Colonic mucosa (tissue), 4 donors: ENCODE measurements at regions not wholly inside any gene's neighbourhood (a gene's known extent, or its start where the extent isn't known, plus 50 kb on each side); places are given as distances from the start of the nearest gene placed in this dataset.

Source experiments
- DNase-seq: peaks from one replicate; pipeline ENCODE4 v3.0.0-alpha.2; 2020
- H3K27ac ChIP-seq: fragments of 200-600 bp; one replicate; pipeline ENCODE4 v1.8.0; 2021
- H3K27me3 ChIP-seq: fragments of 200-600 bp; one replicate; pipeline ENCODE4 v1.8.0; 2021
- H3K36me3 ChIP-seq: fragments of 200-600 bp; one replicate; pipeline ENCODE4 v1.8.0; 2021
- H3K4me1 ChIP-seq: fragments of 200-600 bp; one replicate; pipeline ENCODE4 v1.8.0; 2021; ENCODE audit warnings: mild to moderate bottlenecking
- H3K4me3 ChIP-seq: fragments of 200-600 bp; one replicate; pipeline ENCODE4 v1.8.0; 2021
- H3K9ac ChIP-seq, 2 donors: one replicate each; pipeline ENCODE4 v1.7.0; 2013; ENCODE audit warnings: control low read depth in 2 of 2, low read depth in 2 of 2, low read length in 2 of 2
- H3K9me3 ChIP-seq: fragments of 200-600 bp; one replicate; pipeline ENCODE4 v1.8.0; 2021
- intact Hi-C: fragments of 100-400 bp; cut with DNase I; formaldehyde crosslinking; loops from one replicate; pipeline ENCODE4 v1.14.1; 2022
- TF ChIP-seq, protein P1 (sequence below): fragments of 200-600 bp; IDR thresholded peaks from one replicate; pipeline ENCODE4 v1.8.0; 2022; ENCODE audit warnings: antibody characterized with exemption, mild to moderate bottlenecking
- donor health status: healthy.
- donor health status: DM: no; HTN: no; CAD: no.
- donor health status: DM: no; HTN: no; CAD: no.

DNA sequence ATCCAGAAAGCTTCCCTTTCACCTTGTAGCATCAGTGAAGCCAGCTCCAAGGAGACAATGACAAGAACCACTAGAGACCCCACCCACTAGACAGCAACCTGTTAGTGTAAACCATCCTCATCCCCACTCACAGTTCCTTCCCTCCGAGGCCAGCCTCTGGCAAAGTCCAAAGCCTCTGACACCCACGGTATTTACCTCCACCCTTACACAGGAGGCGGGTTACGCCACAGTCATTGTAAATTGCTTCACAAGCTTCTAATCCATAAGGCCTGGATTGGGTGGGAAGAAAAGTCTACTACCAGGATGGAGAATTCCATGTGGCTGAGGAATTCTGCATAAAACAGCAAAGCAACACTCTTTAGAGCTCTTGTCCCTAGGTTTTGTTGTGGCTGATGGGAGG lies 287.4 kb downstream of the BUD13 start:
- no peak overlapping the region for H3K9ac ChIP-seq
- H3K4me3 ChIP-seq: no peak overlapping the region
- intact Hi-C loops: no loop called here
- DNase-seq: no peak
- no peaks in the 10 kb centered on the region for H3K4me1 ChIP-seq
- no peaks in the 10 kb centered on the region for H3K36me3 ChIP-seq
- TF ChIP-seq, protein P1, sequence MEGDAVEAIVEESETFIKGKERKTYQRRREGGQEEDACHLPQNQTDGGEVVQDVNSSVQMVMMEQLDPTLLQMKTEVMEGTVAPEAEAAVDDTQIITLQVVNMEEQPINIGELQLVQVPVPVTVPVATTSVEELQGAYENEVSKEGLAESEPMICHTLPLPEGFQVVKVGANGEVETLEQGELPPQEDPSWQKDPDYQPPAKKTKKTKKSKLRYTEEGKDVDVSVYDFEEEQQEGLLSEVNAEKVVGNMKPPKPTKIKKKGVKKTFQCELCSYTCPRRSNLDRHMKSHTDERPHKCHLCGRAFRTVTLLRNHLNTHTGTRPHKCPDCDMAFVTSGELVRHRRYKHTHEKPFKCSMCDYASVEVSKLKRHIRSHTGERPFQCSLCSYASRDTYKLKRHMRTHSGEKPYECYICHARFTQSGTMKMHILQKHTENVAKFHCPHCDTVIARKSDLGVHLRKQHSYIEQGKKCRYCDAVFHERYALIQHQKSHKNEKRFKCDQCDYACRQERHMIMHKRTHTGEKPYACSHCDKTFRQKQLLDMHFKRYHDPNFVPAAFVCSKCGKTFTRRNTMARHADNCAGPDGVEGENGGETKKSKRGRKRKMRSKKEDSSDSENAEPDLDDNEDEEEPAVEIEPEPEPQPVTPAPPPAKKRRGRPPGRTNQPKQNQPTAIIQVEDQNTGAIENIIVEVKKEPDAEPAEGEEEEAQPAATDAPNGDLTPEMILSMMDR: no peak
- H3K27ac ChIP-seq: no peak overlapping the region
- H3K27me3 ChIP-seq: no peaks in the 10 kb centered on the region
- H3K9me3 ChIP-seq: no peaks in the 10 kb centered on the region

DNA sequence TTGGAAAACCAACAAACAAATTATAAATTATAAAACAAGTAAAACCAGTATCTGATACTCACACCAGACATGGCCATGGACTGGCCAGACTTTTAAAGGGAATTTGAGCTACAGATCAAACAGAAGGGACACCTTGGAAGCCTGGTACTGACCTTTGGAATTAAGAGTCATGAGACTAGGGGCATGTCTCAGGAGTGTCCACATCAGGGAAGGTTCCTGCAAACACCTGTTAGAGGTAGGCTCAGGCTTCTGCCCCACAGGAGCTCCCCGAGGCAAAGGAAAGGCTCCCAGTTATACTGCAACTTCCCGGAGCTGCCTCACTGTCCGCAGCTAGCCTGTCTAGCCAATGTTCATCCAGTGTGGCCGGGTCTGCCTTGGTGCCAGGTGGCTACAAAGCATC lies 290.1 kb downstream of the BUD13 start:
- no peaks in the 10 kb centered on the region for H3K27me3 ChIP-seq
- no peaks in the 10 kb centered on the region for H3K36me3 ChIP-seq
- intact Hi-C loops: no loop called here
- TF ChIP-seq, protein P1: no peak
- no peak overlapping the region for H3K9ac ChIP-seq
- no peaks in the 10 kb centered on the region for H3K9me3 ChIP-seq
- H3K27ac ChIP-seq: no peak overlapping the region
- H3K4me3 ChIP-seq: no peak overlapping the region
- no peak for DNase-seq
- H3K4me1 ChIP-seq: no peaks in the 10 kb centered on the region

DNA sequence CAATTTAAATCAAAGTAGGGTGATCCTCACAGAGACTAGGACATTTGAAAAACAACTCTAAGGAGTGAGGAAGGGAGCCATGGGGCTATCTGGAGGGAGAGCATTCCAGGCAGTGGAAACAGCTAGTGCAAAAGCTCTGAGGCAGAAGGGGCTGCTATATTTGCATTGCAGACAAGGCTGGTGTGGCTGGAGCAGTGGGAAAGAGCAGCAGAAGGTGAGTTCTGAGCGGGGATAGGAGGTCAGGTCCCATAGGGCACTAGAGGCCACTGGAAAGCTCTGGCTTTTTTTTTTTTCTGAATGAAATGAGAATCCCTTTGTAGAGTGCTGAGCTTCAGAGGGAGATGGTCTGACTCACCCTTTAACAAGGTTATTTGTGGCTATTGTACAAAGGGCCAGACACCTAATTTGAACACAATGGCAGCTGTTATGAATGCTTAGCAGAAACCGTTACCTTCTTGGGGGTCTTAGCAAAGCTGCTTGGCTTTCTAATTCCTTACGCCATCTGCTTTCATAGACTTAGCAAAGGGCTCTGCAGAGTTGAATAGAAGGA lies 291.6 kb downstream of the BUD13 start:
- no peak overlapping the region for H3K9ac ChIP-seq
- intact Hi-C loops: no loop called here
- no peak overlapping the region for H3K27ac ChIP-seq
- H3K36me3 ChIP-seq: no peaks in the 10 kb centered on the region
- DNase-seq: no peak
- no peaks in the 10 kb centered on the region for H3K4me1 ChIP-seq
- H3K27me3 ChIP-seq: no peaks in the 10 kb centered on the region
- H3K9me3 ChIP-seq: no peaks in the 10 kb centered on the region
- TF ChIP-seq, protein P1: no peak
- no peak overlapping the region for H3K4me3 ChIP-seq

DNA sequence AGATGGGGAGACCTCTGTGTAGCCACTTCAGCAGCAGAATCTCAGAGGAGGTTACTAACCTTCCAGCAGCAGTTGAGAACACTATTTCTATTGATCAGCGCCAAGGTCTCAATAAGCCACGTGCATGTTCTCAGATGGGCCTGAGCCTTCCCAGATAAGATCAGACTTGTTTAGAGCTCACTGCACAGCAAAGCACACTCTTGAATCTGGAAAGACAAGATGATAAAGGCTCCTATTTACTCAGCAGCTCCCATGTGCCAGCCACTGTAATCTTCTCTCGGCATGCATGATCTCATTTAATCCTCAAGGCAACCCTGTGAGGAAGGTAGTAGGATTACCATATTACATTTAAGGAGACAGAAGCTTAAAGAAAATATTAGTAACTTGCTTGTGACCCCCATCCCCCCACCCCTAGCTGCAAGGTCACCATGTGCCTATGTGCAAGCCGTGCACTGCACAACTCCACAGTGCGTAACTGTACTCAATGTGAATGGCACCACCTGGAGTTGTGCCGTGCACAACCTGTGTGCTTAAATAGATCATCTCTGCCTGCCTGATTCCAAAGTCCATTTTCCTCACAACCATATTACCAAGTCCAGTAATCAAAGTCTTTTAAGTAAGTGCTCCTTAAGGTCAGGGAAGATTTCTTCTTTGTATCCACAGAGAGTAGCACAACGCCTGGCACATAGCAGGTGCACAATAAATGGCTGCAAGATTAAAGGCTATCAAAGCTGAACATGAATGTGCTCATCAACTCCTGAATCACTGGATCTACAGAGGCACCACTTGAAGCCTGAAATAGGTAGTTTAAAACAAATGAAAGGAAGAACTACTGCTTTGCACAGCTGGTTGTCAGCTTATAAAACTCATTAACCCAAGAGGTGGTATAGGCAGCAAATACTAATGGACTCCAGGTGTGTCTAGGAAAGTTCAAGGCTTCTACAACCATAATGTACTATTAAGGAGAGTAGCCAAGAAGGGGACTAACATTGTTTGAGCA lies 293.8 kb downstream of the BUD13 start:
- Histone ChIP-seq H3K9me3 (no peaks in the 10 kb centered on the region), H3K9ac (no peak overlapping the region), H3K4me3 (no peak overlapping the region), H3K36me3 (no peaks in the 10 kb centered on the region), H3K27ac (no peak overlapping the region), H3K4me1 (no peaks in the 10 kb centered on the region), H3K27me3 (no peaks in the 10 kb centered on the region)
- intact Hi-C loops: no loop called here
- DNase-seq: no peak
- TF ChIP-seq, protein P1: no peak

DNA sequence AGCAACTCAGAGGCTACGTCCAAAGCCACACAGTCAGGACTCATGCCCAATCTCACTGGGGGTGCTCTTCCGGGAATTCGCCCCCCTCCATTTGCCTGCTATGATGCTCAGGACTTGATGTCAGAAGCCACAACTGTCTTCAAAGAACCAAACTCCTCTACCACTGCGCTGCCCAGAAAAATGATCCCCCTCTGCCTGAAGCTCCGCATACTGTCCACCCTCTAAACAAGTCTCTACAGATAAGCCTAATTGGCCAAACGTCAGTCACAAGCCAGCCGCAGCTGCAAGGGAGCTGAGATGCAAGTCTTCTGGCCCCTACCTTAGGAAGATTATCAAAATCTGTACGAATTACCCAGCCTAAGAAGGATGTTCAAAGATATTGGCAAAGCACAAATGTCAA lies 294.6 kb downstream of the BUD13 start:
- H3K4me3 ChIP-seq: no peak overlapping the region
- TF ChIP-seq, protein P1: no peak
- H3K9me3 ChIP-seq: no peaks in the 10 kb centered on the region
- no peak overlapping the region for H3K9ac ChIP-seq
- H3K27ac ChIP-seq: no peak overlapping the region
- no peaks in the 10 kb centered on the region for H3K27me3 ChIP-seq
- intact Hi-C loops: no loop called here
- DNase-seq: no peak
- H3K36me3 ChIP-seq: no peaks in the 10 kb centered on the region
- H3K4me1 ChIP-seq: no peaks in the 10 kb centered on the region
